Adrenal gland (tissue), 5 donors: ENCODE measurements at regions not wholly inside any gene's neighbourhood (a gene's known extent, or its start where the extent isn't known, plus 50 kb on each side); places are given as distances from the start of the nearest gene placed in this dataset.

ENCODE experiments used
- CTCF ChIP-seq, 6 experiments: fragments of 450-650 bp in 4 of 6; fragments of 200-600 bp in 2 of 6; sonication (generic) in 1 of 6; IDR thresholded peaks; 1 replicate in 5 of 6; 2 replicates in 1 of 6; pipeline versions ENCODE4 v1.5.1 to v1.8.0; 2016 to 2021; ENCODE audit warnings: antibody characterized with exemption in 6 of 6, mild to moderate bottlenecking in 2 of 6, moderate library complexity in 1 of 6
- POLR2A ChIP-seq, 2 donors: fragments of 450-650 bp; IDR thresholded peaks; one replicate each; pipeline ENCODE4 v1.6.1; 2017; ENCODE audit warnings: antibody characterized with exemption in 2 of 2, mild to moderate bottlenecking in 2 of 2, moderate library complexity in 1 of 2
- donor health status: DM: no; HTN: no; CAD: no.

GRCh38 chr5:91797576-91797975 is 414.5 kb upstream of the ARRDC3 start:
- TF ChIP-seq CTCF (IDR thresholded peaks at IDR 0.05) (no peak), POLR2A (IDR thresholded peaks at IDR 0.05) (no peak)
